ENCODE measurements at regions not wholly inside any gene's neighbourhood (a gene's known extent, or its start where the extent isn't known, plus 50 kb on each side); places are given as distances from the start of the nearest gene placed in this dataset.

- DNase-seq (ENCODE audit: low read depth): no peak
These were observed 1324.6 kb downstream of the LRFN5 start for GRCh38 chr14:42931308-42931707.

DNA sequence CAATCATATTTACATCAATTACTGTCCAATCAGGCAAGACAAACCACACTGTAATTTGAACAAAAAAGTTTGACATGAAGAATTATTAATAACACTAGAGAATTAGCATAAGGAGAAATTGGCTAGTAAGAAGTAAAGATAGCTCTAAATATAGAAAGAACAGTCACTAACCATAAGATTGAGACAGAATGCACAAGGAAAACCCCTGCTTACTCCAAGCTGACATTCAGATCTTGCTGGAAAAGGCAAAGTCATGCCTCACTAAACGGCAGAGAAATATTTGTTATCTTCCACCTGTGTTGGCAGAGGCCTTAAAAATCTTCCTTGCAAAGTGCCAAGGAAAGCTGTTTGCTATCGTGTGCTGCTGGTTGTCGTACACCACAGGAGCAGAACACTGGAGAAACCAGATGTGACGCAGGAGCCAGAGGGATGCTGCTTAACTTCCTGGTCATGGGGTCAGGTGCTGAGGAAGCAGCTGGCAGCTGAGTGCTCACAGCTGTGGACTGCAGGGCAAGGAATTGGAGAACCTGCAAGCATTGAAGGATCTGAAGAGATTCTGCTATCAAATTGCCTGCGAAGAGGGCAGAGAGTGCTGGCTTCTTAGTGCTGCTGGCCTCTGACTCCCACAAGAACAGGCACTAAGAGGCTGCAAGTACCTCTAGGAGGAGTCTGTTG lies 1323.3 kb downstream of the LRFN5 start:
- no peak for DNase-seq (ENCODE audit: low read depth)

DNA sequence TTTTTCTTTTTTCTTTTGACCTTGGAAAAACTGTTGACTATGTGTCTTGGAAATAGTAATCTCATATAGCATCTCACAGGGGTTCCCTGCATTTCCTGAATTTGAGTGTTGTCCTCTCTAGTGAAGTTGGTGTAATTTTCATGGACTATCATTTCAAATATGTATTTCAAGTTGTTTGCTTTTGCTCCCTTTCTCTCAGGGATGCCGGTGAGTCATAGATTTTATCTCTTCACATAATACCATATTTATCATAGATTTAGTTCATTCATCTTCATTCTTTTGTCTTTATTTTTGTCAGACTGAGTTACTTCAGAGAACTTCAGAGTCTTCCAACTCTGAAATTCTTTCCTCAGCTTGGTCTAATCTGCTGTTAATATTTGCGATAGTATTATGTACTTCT lies 1320.6 kb downstream of the LRFN5 start:
- no peak for DNase-seq (ENCODE audit: low read depth)

- DNase-seq (ENCODE audit: low read depth): no peak
These were observed 1315.2 kb downstream of the LRFN5 start for GRCh38 chr14:42921901-42922300.

GRCh38 chr14:42918615-42919014 lies 1311.9 kb downstream of the LRFN5 start:
- DNase-seq (ENCODE audit: low read depth): no peak

GRCh38 chr14:42911642-42912041 lies 1305.0 kb downstream of the LRFN5 start:
- peak; percentile 21 for DNase-seq (ENCODE audit: low read depth)

DNA sequence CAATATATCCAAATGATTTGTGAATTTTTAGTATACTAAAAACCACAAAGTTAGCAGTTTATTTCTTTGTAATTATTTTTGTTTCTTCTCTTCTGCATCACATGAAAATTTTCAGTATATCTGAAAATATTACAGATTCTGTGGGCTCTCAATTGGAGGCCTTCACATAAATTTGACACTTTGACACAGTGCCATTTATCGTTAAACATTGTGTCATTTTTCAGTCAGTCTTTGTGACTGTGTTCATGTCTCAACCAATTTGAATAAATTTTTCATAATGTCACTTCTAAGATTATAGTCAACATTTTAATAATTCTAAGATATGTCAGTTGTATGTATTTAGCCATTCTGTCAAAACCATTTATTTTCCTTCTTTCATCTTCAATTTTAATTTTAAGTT lies 1303.0 kb downstream of the LRFN5 start:
- DNase-seq (ENCODE audit: low read depth): no peak

DNA sequence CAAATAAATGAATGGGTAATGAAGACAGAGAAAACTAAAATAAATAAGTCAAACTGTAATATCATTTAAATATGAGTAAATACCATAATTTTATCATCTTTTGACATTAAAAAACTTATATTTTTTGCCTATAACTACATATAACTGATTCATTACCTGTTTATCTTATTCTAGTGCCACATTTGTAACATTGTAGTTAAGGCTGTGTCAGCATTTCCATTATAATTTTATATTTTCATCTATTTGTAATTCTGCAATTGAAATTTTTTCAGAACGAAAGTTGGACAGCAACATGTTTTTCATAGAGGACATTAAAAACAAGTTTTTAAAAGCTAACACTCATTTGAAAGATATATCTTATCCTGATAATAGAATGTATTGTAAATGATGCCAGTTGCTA lies 1286.5 kb downstream of the LRFN5 start:
- no peak for DNase-seq (ENCODE audit: low read depth)

- DNase-seq (ENCODE audit: low read depth): peak; percentile 91
These were observed 1277.4 kb downstream of the LRFN5 start for GRCh38 chr14:42884100-42884499.

- no peak for DNase-seq (ENCODE audit: low read depth)
These were observed 1271.0 kb downstream of the LRFN5 start for GRCh38 chr14:42877716-42878115.

DNA sequence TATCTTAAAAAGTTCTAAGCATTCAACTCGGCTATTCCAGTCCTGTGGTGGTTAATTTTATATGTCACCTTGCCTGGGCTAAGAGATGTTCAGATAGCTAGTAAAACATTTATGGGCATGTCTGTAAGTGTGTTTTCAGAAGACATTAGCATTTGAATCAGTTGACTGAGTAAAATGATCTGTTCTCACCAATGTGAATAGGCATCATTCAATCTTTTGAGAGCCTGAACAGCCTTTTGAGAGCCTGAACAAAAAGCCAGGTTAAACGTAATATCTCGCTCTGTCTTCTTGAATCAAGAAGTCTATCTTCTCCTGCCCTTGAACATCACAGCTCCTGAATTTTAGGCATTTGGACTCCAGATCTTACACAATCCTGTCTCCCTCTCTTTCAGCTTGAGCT lies 1266.1 kb downstream of the LRFN5 start:
- DNase-seq (ENCODE audit: low read depth): no peak

- peak; percentile 78 for DNase-seq (ENCODE audit: low read depth)
These were observed 1263.0 kb downstream of the LRFN5 start for GRCh38 chr14:42869681-42870080.

- DNase-seq (ENCODE audit: low read depth): no peak
These were observed 1255.4 kb downstream of the LRFN5 start for GRCh38 chr14:42862114-42862513.

DNA sequence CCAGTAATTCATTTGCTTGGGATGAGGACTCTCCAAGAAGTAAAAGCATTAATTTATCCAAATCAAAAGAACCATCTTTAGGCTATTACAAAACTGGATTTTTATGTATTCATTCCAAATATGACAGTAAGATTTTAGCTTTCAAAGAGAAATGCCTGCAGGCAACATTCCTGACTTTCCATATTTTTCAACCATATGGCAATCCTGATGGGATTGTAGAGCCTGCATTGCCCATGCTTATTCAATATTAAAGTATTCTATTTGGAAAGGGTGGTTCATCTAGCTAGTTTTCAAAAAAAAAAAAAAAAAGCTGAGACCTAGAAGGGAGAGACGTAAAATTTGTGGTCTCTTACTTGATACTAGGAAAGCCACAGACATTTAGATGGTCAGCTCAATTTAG lies 1253.7 kb downstream of the LRFN5 start:
- no peak for DNase-seq (ENCODE audit: low read depth)

- no peak for DNase-seq (ENCODE audit: low read depth)
These were observed 1249.4 kb downstream of the LRFN5 start for GRCh38 chr14:42856106-42856505.

- DNase-seq (ENCODE audit: low read depth): peak; percentile 4
These were observed 1248.4 kb downstream of the LRFN5 start for GRCh38 chr14:42855085-42855484.

GRCh38 chr14:42854061-42854460 lies 1247.4 kb downstream of the LRFN5 start:
- peak; percentile 1 for DNase-seq (ENCODE audit: low read depth)

DNA sequence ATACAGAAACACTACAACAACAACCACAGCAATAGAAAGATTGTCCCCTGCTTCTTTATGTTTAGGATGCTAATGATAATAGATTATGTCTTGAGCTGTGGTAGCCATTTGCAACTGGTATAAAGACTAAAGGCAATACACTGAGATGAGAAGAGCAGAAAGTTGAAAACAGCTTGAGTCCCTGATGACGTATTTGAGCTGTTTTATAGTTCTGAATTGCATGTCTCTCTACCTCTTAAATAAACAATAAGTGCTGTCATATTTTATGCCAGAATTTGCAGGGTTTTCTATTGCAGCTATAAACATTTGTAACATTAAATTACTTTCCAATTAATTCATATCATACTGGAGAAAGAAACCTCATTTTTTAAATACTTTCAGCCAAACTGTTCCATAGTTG lies 1242.0 kb downstream of the LRFN5 start:
- DNase-seq (ENCODE audit: low read depth): no peak

DNA sequence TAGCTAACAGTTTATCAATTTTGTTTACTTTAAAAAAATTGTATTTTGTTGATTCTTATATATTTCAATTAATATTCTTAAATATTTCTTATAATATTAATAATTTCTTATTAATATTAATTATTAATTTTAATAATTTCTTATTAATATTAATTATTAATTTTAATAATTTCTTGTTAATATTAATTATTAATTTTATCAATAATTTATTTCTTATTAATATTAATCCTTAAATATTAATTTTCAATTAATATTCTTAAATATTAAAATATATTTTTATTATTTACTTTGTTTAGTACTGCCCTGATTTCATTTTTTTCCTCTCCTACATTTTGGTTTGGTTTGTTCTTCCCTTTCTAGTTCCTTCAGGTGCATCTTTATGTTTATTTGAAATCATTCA lies 1208.1 kb downstream of the LRFN5 start:
- DNase-seq (ENCODE audit: low read depth): no peak

- DNase-seq (ENCODE audit: low read depth): peak; percentile 96
These were observed 1200.2 kb downstream of the LRFN5 start for GRCh38 chr14:42806909-42807315.

- DNase-seq (ENCODE audit: low read depth): no peak
These were observed 1197.5 kb downstream of the LRFN5 start for GRCh38 chr14:42804141-42804540.

DNA sequence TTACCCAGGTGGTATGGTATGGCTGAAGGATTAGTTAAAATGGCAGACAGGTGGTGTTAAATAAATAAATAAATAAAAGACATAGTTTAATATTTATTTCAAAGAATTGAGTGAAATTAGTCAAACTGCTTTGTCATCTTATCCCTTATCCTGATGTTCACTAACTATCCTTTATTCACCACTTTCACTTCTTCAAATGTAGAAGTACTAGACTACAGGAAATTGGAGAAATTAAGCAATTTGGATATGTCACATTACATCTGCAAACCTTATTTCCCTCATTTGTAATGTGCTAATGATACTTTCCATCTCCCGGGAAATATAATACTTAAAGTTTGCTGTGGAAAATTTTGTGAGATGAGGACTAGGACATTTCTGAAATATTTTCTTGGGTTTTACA lies 1195.7 kb downstream of the LRFN5 start:
- DNase-seq (ENCODE audit: low read depth): no peak

DNA sequence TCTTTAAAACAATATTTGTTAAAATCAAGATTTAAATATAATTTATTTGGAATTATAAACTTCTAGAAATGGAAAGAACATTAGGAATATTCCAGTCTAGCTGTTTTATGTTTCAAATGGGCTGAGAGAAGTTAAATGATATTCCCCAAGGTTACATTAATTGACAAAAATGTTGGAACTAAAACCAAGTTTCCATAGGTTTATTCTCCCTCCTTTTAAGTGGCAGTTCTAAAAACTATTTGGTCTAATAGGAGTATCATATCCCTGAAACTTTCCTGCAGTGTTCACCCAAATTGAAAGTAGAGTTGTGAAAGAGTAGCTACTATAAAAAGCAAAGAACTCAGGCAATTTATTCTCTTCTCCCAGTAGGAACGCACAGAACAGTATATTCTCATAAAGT lies 1185.5 kb downstream of the LRFN5 start:
- DNase-seq (ENCODE audit: low read depth): no peak

GRCh38 chr14:42782754-42783153 lies 1176.1 kb downstream of the LRFN5 start:
- no peak for DNase-seq (ENCODE audit: low read depth)

- DNase-seq (ENCODE audit: low read depth): peak; percentile 19
These were observed 1172.3 kb downstream of the LRFN5 start for GRCh38 chr14:42778984-42779383.

All from iris pigment epithelial cell (primary cell).